ENCODE measurements at regions not wholly inside any gene's neighbourhood (a gene's known extent, or its start where the extent isn't known, plus 50 kb on each side); places are given as distances from the start of the nearest gene placed in this dataset.

DNA sequence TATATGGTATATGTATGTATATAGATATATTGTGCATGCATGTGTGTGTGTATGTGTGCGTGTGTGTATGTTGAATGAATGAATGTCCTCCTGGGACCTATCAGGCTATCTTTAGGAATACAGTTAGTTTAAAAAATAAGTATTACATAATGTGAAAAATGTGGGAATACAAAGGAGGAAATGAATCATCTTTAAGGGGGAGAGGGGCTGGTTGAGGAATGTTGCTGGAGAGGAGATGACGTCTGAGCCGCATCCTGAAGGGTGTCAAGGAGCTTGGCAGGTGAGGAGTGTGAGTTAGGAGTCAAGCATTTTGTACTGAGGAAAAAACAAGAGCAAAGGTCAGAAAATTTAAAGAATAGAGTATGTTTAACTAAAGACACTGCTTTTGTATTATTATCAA is 62.4 kb upstream of the NLK start:
- TF ChIP-seq POLR2AphosphoS5 (IDR thresholded peaks at IDR 0.05; ENCODE audit: low read depth, low read length): no peak
- TF ChIP-seq POLR2A (IDR thresholded peaks at IDR 0.05; ENCODE audit: low read depth, low read length): no peak
- no peak for TF ChIP-seq TAF1 (IDR thresholded peaks at IDR 0.05; ENCODE audit: low read depth, low read length)
- no peak for TF ChIP-seq SPI1 (IDR thresholded peaks at IDR 0.05; ENCODE audit: low read depth, low read length)
- no peak for TF ChIP-seq PAX5 (IDR thresholded peaks at IDR 0.05; ENCODE audit: insufficient read depth, low read length, severe bottlenecking)
- no peak for TF ChIP-seq POU2F2 (IDR thresholded peaks at IDR 0.05; ENCODE audit: low read depth, low read length)
